Esophagus muscularis mucosa (tissue), 4 donors: ENCODE measurements at regions not wholly inside any gene's neighbourhood (a gene's known extent, or its start where the extent isn't known, plus 50 kb on each side); places are given as distances from the start of the nearest gene placed in this dataset.

Experiments
- CTCF ChIP-seq, 3 experiments: fragments of 200-600 bp in 2 of 3; fragments of 450-650 bp in 1 of 3; sonication (generic) in 2 of 3; IDR thresholded peaks; one replicate each; pipeline ENCODE4 v1.5.1; 2017 to 2019; ENCODE audit warnings: antibody characterized with exemption in 3 of 3, mild to moderate bottlenecking in 2 of 3, moderate library complexity in 1 of 3
- EP300 ChIP-seq: sonication (generic); formaldehyde crosslinking; IDR thresholded peaks from one replicate; pipeline ENCODE4 v1.6.1; 2017; ENCODE audit warnings: antibody characterized with exemption
- POLR2A ChIP-seq: fragments of 450-650 bp; IDR thresholded peaks from one replicate; pipeline ENCODE4 v1.6.1; 2017; ENCODE audit warnings: antibody characterized with exemption, moderate library complexity, mild to moderate bottlenecking, low read depth
- POLR2AphosphoS5 ChIP-seq, 2 donors: sonication (generic); formaldehyde crosslinking; IDR thresholded peaks; one replicate each; pipeline ENCODE4 v1.6.1; 2017; ENCODE audit warnings: antibody characterized with exemption in 2 of 2

DNA sequence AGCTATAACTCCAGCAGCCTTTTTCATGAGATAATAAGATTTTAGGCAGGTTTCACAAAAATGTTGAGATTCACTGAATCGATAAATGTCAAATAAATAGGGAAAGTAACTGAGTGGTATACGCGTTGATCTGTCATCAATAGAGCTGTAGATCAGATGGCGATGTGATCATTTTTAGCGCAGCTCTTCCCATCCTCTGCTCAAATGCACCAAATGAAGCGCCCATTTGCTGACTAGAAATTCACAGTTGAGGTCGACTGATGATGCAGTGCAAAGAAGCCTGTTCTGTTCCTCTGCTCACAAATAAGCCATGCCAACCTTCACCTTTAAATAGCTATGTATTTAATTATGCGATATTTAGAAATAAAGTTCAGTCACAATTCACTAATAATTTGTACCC, 693.5 kb downstream of the ARHGAP15 start:
- TF ChIP-seq CTCF (IDR thresholded peaks at IDR 0.05): no peak
- no peak for TF ChIP-seq POLR2AphosphoS5 (IDR thresholded peaks at IDR 0.05)
- TF ChIP-seq POLR2A: no peak
- TF ChIP-seq EP300: no peak
